Uterus (tissue), 3 donors: ENCODE measurements at regions not wholly inside any gene's neighbourhood (a gene's known extent, or its start where the extent isn't known, plus 50 kb on each side); places are given as distances from the start of the nearest gene placed in this dataset.

ENCODE experiments used
- DNase-seq, 2 donors: peaks; one replicate each; pipeline ENCODE4 v3.0.0-alpha.2; 2019 to 2020
- H3K27ac ChIP-seq, 2 donors: fragments of 200-600 bp; sonication (generic); 1 replicate in 1 of 2; 2 replicates in 1 of 2; pipeline ENCODE4 v1.5.1; 2016 to 2018
- H3K27me3 ChIP-seq, 2 donors: fragments of 200-600 bp; sonication (generic); one replicate each; pipeline ENCODE4 v1.5.1; 2018 to 2019; ENCODE audit warnings: control low read depth in 1 of 2
- H3K36me3 ChIP-seq, 2 donors: fragments of 200-600 bp; sonication (generic); one replicate each; pipeline ENCODE4 v1.5.1; 2019; ENCODE audit warnings: control low read depth in 1 of 2
- H3K4me1 ChIP-seq, 2 donors: fragments of 200-600 bp; sonication (generic); one replicate each; pipeline ENCODE4 v1.5.1; 2018 to 2019; ENCODE audit warnings: control low read depth in 1 of 2
- H3K4me3 ChIP-seq, 2 donors: fragments of 200-600 bp; sonication (generic); 1 replicate in 1 of 2; 2 replicates in 1 of 2; pipeline ENCODE4 v1.5.1; 2018 to 2019; ENCODE audit warnings: mild to moderate bottlenecking in 1 of 2
- H3K9me3 ChIP-seq, 2 donors: fragments of 200-600 bp; sonication (generic); one replicate each; pipeline ENCODE4 v1.5.1; 2019; ENCODE audit warnings: control low read depth in 1 of 2
- CTCF ChIP-seq, 4 experiments: fragments of 200-600 bp in 2 of 4; fragments of 450-650 bp in 2 of 4; sonication (generic) in 2 of 4; IDR thresholded peaks; one replicate each; pipeline ENCODE4 v1.5.1; 2016 to 2019; ENCODE audit warnings: antibody characterized with exemption in 4 of 4, mild to moderate bottlenecking in 2 of 4, moderate library complexity in 1 of 4
- POLR2A ChIP-seq, 2 donors: fragments of 450-650 bp; IDR thresholded peaks; one replicate each; pipeline ENCODE4 v1.6.1; 2016; ENCODE audit warnings: antibody characterized with exemption in 2 of 2, mild to moderate bottlenecking in 1 of 2, moderate library complexity in 1 of 2
- intact Hi-C: fragments of 100-400 bp; cut with DNase I; formaldehyde crosslinking; loops from one replicate; pipeline ENCODE4 v1.15.1; 2023; ENCODE audit warnings: low total_unique reads
- donor health status: DM: yes; HTN: yes; CAD: no.

GRCh38 chr18:68219274-68219673 is 495.6 kb downstream of the TMX3 start:
- no peak for DNase-seq
- H3K4me1 ChIP-seq: no peaks in the 10 kb centered on the region
- no peak overlapping the region for H3K4me3 ChIP-seq
- intact Hi-C loops: no loop called here
- H3K9me3 ChIP-seq: no peaks in the 10 kb centered on the region
- no peak for TF ChIP-seq POLR2A (IDR thresholded peaks at IDR 0.05)
- TF ChIP-seq CTCF (IDR thresholded peaks at IDR 0.05): no peak
- no peaks in the 10 kb centered on the region for H3K36me3 ChIP-seq
- no peak overlapping the region for H3K27ac ChIP-seq
- no peaks in the 10 kb centered on the region for H3K27me3 ChIP-seq

GRCh38 chr18:68215931-68216330 is 499.0 kb downstream of the TMX3 start:
- Histone ChIP-seq H3K4me3 (no peak overlapping the region), H3K27me3 (no peaks in the 10 kb centered on the region), H3K9me3 (no peaks in the 10 kb centered on the region), H3K4me1 (no peaks in the 10 kb centered on the region), H3K27ac (no peak overlapping the region), H3K36me3 (no peaks in the 10 kb centered on the region)
- no peak for DNase-seq
- intact Hi-C loops: no loop called here
- no peak for TF ChIP-seq CTCF (IDR thresholded peaks at IDR 0.05)
- no peak for TF ChIP-seq POLR2A (IDR thresholded peaks at IDR 0.05)

- Histone ChIP-seq H3K27me3 (no peaks in the 10 kb centered on the region), H3K36me3 (no peaks in the 10 kb centered on the region), H3K4me3 (no peak overlapping the region), H3K27ac (no peak overlapping the region), H3K4me1 (no peaks in the 10 kb centered on the region), H3K9me3 (no peaks in the 10 kb centered on the region)
- intact Hi-C loops: no loop called here
- TF ChIP-seq CTCF (IDR thresholded peaks at IDR 0.05): no peak
- no peak for TF ChIP-seq POLR2A (IDR thresholded peaks at IDR 0.05)
- DNase-seq: no peak
Measured at GRCh38 chr18:68186039-68186438, 528.9 kb downstream of the TMX3 start.

- H3K4me3 ChIP-seq: no peak overlapping the region
- no peaks in the 10 kb centered on the region for H3K4me1 ChIP-seq
- no peaks in the 10 kb centered on the region for H3K9me3 ChIP-seq
- DNase-seq: no peak
- H3K27me3 ChIP-seq: no peaks in the 10 kb centered on the region
- TF ChIP-seq CTCF (IDR thresholded peaks at IDR 0.05): no peak
- H3K27ac ChIP-seq: no peak overlapping the region
- intact Hi-C loops: no loop called here
- H3K36me3 ChIP-seq: no peaks in the 10 kb centered on the region
Measured at GRCh38 chr18:68181956-68182355, 533.0 kb downstream of the TMX3 start.

- intact Hi-C loops: no loop called here
- no peak for DNase-seq
- Histone ChIP-seq H3K4me3 (no peak overlapping the region), H3K36me3 (no peaks in the 10 kb centered on the region), H3K27ac (no peak overlapping the region), H3K4me1 (no peaks in the 10 kb centered on the region), H3K9me3 (no peaks in the 10 kb centered on the region), H3K27me3 (no peaks in the 10 kb centered on the region)
- no peak for TF ChIP-seq CTCF (IDR thresholded peaks at IDR 0.05)
- no peak for TF ChIP-seq POLR2A (IDR thresholded peaks at IDR 0.05)
Measured at GRCh38 chr18:68179811-68180210, 535.1 kb downstream of the TMX3 start.
